Transverse colon (tissue), 4 donors: ENCODE measurements at regions not wholly inside any gene's neighbourhood (a gene's known extent, or its start where the extent isn't known, plus 50 kb on each side); places are given as distances from the start of the nearest gene placed in this dataset.
"Not testable (repeated sequence)": the region's sequence is repeated elsewhere in the genome, so short reads cannot be mapped to it uniquely, and the experiment has no call there.

Experiments used
- DNase-seq: peaks from one replicate; pipeline ENCODE4 v3.0.0-alpha.2; 2019
- H3K27ac ChIP-seq, 4 donors: fragments of 200-600 bp; sonication (generic); 2 replicates each; pipeline ENCODE4 v1.5.1; 2016 to 2018; ENCODE audit warnings: inconsistent platforms in 4 of 4
- H3K27me3 ChIP-seq: fragments of 200-600 bp; sonication (generic); 2 replicates; pipeline ENCODE4 v1.5.1; 2017; ENCODE audit warnings: inconsistent platforms
- H3K36me3 ChIP-seq, 4 donors: fragments of 200-600 bp; sonication (generic); 2 replicates each; pipeline ENCODE4 v1.5.1; 2017 to 2019; ENCODE audit warnings: inconsistent platforms in 4 of 4
- H3K4me1 ChIP-seq, 4 donors: fragments of 200-600 bp; sonication (generic); 2 replicates each; pipeline ENCODE4 v1.5.1; 2017 to 2020; ENCODE audit warnings: inconsistent platforms in 4 of 4
- H3K4me3 ChIP-seq, 4 donors: fragments of 200-600 bp; sonication (generic); 1 replicate in 1 of 4; 2 replicates in 3 of 4; pipeline versions ENCODE4 v1.5.1 to v1.6.1; 2017 to 2019; ENCODE audit warnings: inconsistent platforms in 4 of 4
- H3K9me3 ChIP-seq, 2 donors: fragments of 200-600 bp; sonication (generic); 2 replicates each; pipeline ENCODE4 v1.5.1; 2017 to 2019; ENCODE audit warnings: inconsistent platforms in 2 of 2
- CTCF ChIP-seq, 5 experiments: fragments of 200-600 bp in 3 of 5; fragments of 450-650 bp in 2 of 5; sonication (generic) in 3 of 5; IDR thresholded peaks; 1 replicate in 2 of 5; 2 replicates in 3 of 5; pipeline ENCODE4 v1.5.1; 2016 to 2017; ENCODE audit warnings: antibody characterized with exemption in 5 of 5, inconsistent platforms in 3 of 5, mild to moderate bottlenecking in 2 of 5, moderate library complexity in 1 of 5
- WGBS, 2 donors: methylation state at CpG; one replicate each; pipeline ENCODE4 v1.1.5; 2018; ENCODE audit warnings: low coverage in 1 of 2; 5-methylcytosine and 5-hydroxymethylcytosine counted together
- in situ Hi-C, 4 donors: fragments of 200-750 bp; cut with MboI; loops; one replicate each; pipeline versions ENCODE4 v1.15.0 to v1.15.1; 2017; ENCODE audit warnings: low sequenced_read_pairs in 3 of 4, low pct_ligation_motif_present in 1 of 4, low pct_unique_long_range_greater_than_20kb in 1 of 4
- intact Hi-C: fragments of 100-400 bp; cut with DNase I; formaldehyde crosslinking; loops from one replicate; pipeline ENCODE4 v1.15.1; 2023; ENCODE audit warnings: low total_unique reads

GRCh38 chr20:29533566-29534177 is 1723.8 kb upstream of the DEFB115 start:
- H3K27ac ChIP-seq, H3K9me3 ChIP-seq, H3K4me3 ChIP-seq, H3K4me1 ChIP-seq, in situ Hi-C loops, intact Hi-C loops, H3K36me3 ChIP-seq, H3K27me3 ChIP-seq, DNase-seq: not testable (repeated sequence)
- peak in 2 of 5 experiments; percentile 7 to 15 for TF ChIP-seq CTCF (IDR thresholded peaks at IDR 0.05)
- WGBS, 2 donors, result 43 to 61% methylated on average over 4 of the region's 4 CpGs

- H3K27me3 ChIP-seq, intact Hi-C loops, DNase-seq, H3K4me3 ChIP-seq, in situ Hi-C loops, H3K27ac ChIP-seq, H3K36me3 ChIP-seq, H3K4me1 ChIP-seq, H3K9me3 ChIP-seq: not testable (repeated sequence)
- 85% methylated on average over 43 of the region's 44 CpGs; no CpG with 5 or more reads in 1 of the 2 donors for WGBS, 2 donors
These were observed 1690.4 kb upstream of the DEFB115 start for GRCh38 chr20:29566901-29567635.

GRCh38 chr20:29567671-29568070 is 1689.8 kb upstream of the DEFB115 start:
- H3K9me3 ChIP-seq, H3K36me3 ChIP-seq, DNase-seq, intact Hi-C loops, in situ Hi-C loops, H3K4me3 ChIP-seq, H3K4me1 ChIP-seq, H3K27me3 ChIP-seq, H3K27ac ChIP-seq: not testable (repeated sequence)
- 80 to 83% methylated on average over 1 to 23 of the region's 23 CpGs for WGBS, 2 donors

GRCh38 chr20:29570126-29570525 is 1687.3 kb upstream of the DEFB115 start:
- WGBS, 2 donors, result 58% methylated on average over 5 of the region's 5 CpGs; no CpG with 5 or more reads in 1 of the 2 donors
- H3K4me3 ChIP-seq, intact Hi-C loops, H3K27ac ChIP-seq, DNase-seq, H3K27me3 ChIP-seq, H3K9me3 ChIP-seq, in situ Hi-C loops, H3K4me1 ChIP-seq, H3K36me3 ChIP-seq: not testable (repeated sequence)

GRCh38 chr20:29589530-29589929 is 1667.9 kb upstream of the DEFB115 start:
- H3K9me3 ChIP-seq, H3K36me3 ChIP-seq, in situ Hi-C loops, DNase-seq, H3K27me3 ChIP-seq, H3K4me1 ChIP-seq, H3K27ac ChIP-seq, H3K4me3 ChIP-seq, intact Hi-C loops: not testable (repeated sequence)
- 64 to 66% methylated on average over 2 of the region's 2 CpGs for WGBS, 2 donors

GRCh38 chr20:29604163-29604562 is 1653.3 kb upstream of the DEFB115 start:
- WGBS, 2 donors, result 10 to 20% methylated on average over 1 of the region's 1 CpG
- H3K4me1 ChIP-seq, DNase-seq, H3K36me3 ChIP-seq, intact Hi-C loops, H3K27me3 ChIP-seq, H3K27ac ChIP-seq, in situ Hi-C loops, H3K9me3 ChIP-seq, H3K4me3 ChIP-seq: not testable (repeated sequence)

GRCh38 chr20:29606171-29606570 is 1651.3 kb upstream of the DEFB115 start:
- H3K27ac ChIP-seq, H3K4me3 ChIP-seq, H3K36me3 ChIP-seq, DNase-seq, H3K27me3 ChIP-seq, H3K9me3 ChIP-seq, in situ Hi-C loops, H3K4me1 ChIP-seq: not testable (repeated sequence)
- intact Hi-C loops, result loop anchor here (5.0 kb wide), 1 partner anchor 204 kb away; no protein-coding TSS in a partner anchor
- 72 to 73% methylated on average over 3 of the region's 3 CpGs for WGBS, 2 donors

- H3K27ac ChIP-seq, H3K27me3 ChIP-seq, H3K4me3 ChIP-seq, intact Hi-C loops, in situ Hi-C loops, DNase-seq, H3K9me3 ChIP-seq, H3K4me1 ChIP-seq, H3K36me3 ChIP-seq: not testable (repeated sequence)
- WGBS, 2 donors, result 97 to 100% methylated on average over 1 of the region's 1 CpG
These were observed 1628.1 kb upstream of the DEFB115 start for GRCh38 chr20:29629395-29629794.
